IPS-20b (cell line): ENCODE measurements at regions not wholly inside any gene's neighbourhood (a gene's known extent, or its start where the extent isn't known, plus 50 kb on each side); places are given as distances from the start of the nearest gene placed in this dataset.

Experiments used
- H3K27ac ChIP-seq: one replicate; pipeline ENCODE4 v1.5.1; 2013; ENCODE audit warnings: low read length
- H3K27me3 ChIP-seq: 2 replicates; pipeline ENCODE4 v1.6.1; 2013; ENCODE audit warnings: mild to moderate bottlenecking, low read length, inconsistent platforms; ENCODE audit not compliant: insufficient read depth
- H3K36me3 ChIP-seq: 2 replicates; pipeline ENCODE4 v1.6.1; 2013; ENCODE audit warnings: low read depth, mild to moderate bottlenecking, inconsistent platforms, low read length, moderate library complexity; ENCODE audit not compliant: insufficient read depth
- H3K4me1 ChIP-seq: 2 replicates; pipeline ENCODE4 v1.6.1; 2013; ENCODE audit warnings: mild to moderate bottlenecking, control low read depth, inconsistent platforms, low read length, moderate library complexity; ENCODE audit not compliant: insufficient read depth
- H3K4me3 ChIP-seq: 2 replicates; pipeline ENCODE4 v1.5.1; 2013; ENCODE audit warnings: mild to moderate bottlenecking, low read length, inconsistent platforms
- H3K9ac ChIP-seq: 2 replicates; pipeline ENCODE4 v1.6.1; 2013; ENCODE audit warnings: low read depth, mild to moderate bottlenecking, inconsistent platforms, low read length, moderate library complexity
- H3K9me3 ChIP-seq: 2 replicates; pipeline ENCODE4 v1.6.1; 2013; ENCODE audit warnings: mild to moderate bottlenecking, low read depth, low read length, inconsistent platforms; ENCODE audit not compliant: insufficient read depth

DNA sequence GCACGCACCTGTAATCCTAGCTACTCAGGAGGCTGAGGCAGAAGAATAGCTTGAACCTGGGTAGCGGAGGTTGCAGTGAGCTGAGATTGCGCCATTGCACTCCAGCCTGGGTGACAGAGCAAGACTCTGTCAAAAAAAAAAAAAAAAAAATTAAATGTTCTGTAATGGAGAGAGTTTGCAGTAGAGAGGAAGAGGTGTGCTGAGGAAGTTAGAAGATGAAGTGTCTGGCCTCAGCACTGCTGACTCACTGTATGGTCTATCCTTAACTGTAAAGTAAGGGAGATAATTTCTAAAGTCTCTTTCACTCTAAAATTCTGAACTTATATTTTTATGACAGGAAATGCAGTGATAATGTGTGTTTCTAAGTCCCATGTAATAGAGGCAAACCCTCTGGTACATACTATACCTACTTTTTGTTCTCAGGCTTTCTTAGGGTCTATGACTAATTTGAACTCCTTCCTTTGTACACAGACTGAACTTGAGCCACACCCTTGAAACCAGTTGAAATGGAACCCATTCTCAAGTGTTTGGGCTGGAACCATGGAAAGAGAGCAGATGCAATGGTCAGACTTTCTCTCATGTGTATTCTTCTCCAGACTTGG lies 278.1 kb upstream of the FAR2 start:
- H3K27ac ChIP-seq: no peak overlapping the region
- no peaks in the 10 kb centered on the region for H3K9me3 ChIP-seq
- peaks cover 35% of the 10 kb centered on the region; the same call in 1 of the 2 replicates for H3K27me3 ChIP-seq
- H3K9ac ChIP-seq: no peak overlapping the region
- peaks cover 4% of the 10 kb centered on the region; the same call in 1 of the 2 replicates for H3K4me1 ChIP-seq
- H3K4me3 ChIP-seq: no peak overlapping the region
- no peaks in the 10 kb centered on the region for H3K36me3 ChIP-seq

DNA sequence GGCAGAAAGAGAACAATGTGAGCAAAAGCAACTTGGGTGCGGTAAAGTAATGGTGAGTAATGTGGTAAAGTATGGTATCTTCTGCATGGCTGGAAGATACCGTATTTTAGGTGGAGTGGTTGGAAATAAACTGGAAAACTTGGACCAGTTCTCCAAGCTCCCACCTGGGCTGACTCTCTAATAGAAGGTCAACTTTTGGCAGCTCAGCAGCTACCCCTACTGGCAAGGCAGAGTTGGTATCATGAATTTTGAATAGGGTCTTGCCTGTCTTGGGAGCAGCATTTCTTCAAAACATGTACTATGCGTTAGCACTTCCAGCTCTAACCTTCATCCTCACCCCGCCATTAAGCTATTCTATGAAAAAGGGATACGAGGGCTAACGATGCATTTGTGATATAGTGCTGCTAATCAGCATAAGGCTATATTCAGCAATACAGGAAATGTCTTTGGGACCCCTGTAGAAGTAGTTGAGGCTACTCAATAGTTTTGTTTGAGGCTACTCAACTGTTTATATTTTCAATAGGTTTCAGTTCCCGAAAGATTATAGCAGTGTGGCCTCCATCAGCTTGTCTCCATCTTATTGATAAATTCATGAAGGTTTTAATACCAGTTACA lies 276.3 kb upstream of the FAR2 start:
- H3K36me3 ChIP-seq: no peaks in the 10 kb centered on the region
- H3K27ac ChIP-seq: no peak overlapping the region

DNA sequence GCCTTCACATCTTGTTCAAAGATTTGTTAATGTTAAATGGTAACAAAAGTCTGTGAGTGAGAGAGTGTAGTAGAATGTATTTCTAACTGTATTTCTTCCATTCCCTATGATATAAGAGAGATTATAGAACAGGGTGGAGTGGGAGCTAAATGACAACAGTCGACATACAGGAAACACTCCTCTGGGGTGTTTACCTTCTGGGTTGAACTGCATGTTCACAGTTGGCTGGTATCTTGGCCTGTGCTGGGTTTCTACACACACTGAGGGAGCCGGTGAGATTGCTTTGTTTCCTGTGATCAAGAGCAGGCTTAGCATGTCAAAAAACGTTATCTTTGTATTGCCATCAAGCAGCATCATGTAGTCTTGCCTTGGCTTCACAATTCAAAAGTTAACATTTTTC lies 274.3 kb upstream of the FAR2 start:
- H3K27me3 ChIP-seq: peaks cover 6% of the 10 kb centered on the region; the same call in 1 of the 2 replicates
- H3K4me1 ChIP-seq: no peaks in the 10 kb centered on the region
- H3K4me3 ChIP-seq: no peak overlapping the region
- H3K9ac ChIP-seq: no peak overlapping the region
- H3K36me3 ChIP-seq: no peaks in the 10 kb centered on the region
- no peaks in the 10 kb centered on the region for H3K9me3 ChIP-seq
- no peak overlapping the region for H3K27ac ChIP-seq

More for the DNA sequence above, 276.3 kb upstream of the FAR2 start:
- Histone ChIP-seq H3K9me3 (no peaks in the 10 kb centered on the region), H3K4me1 (peaks cover 4% of the 10 kb centered on the region; the same call in 1 of the 2 replicates), H3K9ac (no peak overlapping the region), H3K27me3 (peaks cover 23% of the 10 kb centered on the region; the same call in 1 of the 2 replicates), H3K4me3 (no peak overlapping the region)

DNA sequence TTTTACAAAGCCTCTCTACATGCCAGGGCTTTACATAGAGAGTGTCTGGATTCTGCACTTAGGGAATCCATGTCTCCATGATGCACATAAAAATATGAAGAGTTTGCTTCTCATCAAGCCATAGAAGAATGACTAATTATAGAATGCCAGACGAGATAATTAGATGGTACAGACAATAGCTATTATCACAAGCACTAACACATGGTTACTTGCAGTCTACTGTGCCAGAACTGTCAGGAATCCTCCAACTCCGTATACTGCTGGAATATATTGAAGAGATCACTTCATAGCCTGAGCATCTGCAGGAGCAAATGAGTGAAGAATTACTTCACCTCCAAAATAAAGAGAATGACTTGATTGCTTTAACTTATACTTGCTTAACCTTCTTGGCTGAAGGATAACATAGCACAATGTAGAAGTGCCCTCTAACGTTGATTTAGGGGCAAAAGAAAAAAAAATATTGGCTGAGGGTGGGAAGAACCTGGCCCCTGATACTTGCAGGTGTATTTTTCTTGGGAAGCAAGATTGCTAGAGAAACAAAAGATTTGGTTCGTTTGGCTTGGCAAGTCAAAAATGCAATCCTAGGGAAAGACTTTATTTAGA lies 272.8 kb upstream of the FAR2 start:
- Histone ChIP-seq H3K27me3 (no peaks in the 10 kb centered on the region), H3K4me3 (no peak overlapping the region), H3K9me3 (no peaks in the 10 kb centered on the region), H3K4me1 (no peaks in the 10 kb centered on the region), H3K27ac (no peak overlapping the region), H3K36me3 (no peaks in the 10 kb centered on the region), H3K9ac (no peak overlapping the region)

DNA sequence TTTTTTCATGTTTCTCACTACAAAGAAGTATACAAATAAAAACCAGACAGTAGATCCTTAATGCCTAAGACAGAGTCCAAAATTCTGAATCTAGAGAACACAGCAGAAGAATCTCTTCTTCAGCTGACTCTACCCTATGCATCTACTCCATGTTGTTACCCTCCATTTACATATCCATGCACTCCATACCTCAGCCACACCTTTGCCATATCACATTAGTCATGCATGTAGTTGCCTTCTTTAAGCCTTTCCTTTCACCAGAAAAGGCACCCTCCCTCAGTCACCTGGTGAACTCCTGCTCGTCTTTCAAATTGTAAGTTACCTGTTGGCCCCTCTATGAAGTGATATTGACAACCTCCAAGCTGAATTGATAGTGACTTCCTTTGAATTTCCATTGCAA lies 271.2 kb upstream of the FAR2 start:
- H3K27me3 ChIP-seq: no peaks in the 10 kb centered on the region
- H3K4me1 ChIP-seq: no peaks in the 10 kb centered on the region
- no peak overlapping the region for H3K4me3 ChIP-seq
- no peaks in the 10 kb centered on the region for H3K9me3 ChIP-seq
- H3K27ac ChIP-seq: no peak overlapping the region
- no peaks in the 10 kb centered on the region for H3K36me3 ChIP-seq
- no peak overlapping the region for H3K9ac ChIP-seq

DNA sequence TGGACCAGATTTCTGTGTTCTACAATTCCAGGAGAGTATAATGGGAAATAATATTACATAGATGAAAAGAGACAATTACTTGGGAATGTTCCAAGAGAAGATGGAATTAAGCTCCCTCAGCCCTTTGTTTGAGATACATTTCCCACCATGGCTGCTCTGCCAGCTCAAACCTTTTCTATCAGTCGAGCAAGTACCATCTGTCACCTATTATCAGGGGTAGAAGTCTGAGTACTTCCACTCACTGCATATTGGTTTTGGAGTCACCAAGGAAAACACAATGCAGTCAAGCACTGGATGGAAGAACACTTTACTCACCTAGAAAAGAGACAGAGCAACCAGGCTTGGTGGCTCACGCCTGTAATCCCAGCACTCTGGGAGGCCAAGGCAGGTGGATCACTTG lies 270.4 kb upstream of the FAR2 start:
- no peaks in the 10 kb centered on the region for H3K9me3 ChIP-seq
- H3K9ac ChIP-seq: no peak overlapping the region
- no peak overlapping the region for H3K4me3 ChIP-seq
- H3K27me3 ChIP-seq: no peaks in the 10 kb centered on the region
- no peak overlapping the region for H3K27ac ChIP-seq
- no peaks in the 10 kb centered on the region for H3K4me1 ChIP-seq
- H3K36me3 ChIP-seq: no peaks in the 10 kb centered on the region

DNA sequence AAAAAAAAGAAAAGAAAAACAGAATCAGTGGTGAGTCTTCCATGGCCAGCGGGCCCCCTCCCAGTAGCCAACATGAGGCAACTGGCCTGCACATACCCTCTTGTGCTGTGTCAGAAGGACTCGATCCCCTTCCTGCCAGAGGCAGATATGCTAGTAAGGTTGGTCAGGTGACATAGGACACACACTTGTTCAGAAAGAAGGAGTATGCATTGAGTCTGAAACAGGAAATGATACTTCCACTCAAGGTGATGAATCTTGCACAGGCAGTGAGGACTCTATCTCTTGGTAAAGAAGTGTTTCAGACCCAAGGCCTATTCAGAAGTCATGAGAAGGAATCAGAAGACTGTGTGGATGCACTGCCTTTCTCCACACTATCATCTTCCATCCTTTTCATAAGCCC lies 269.7 kb upstream of the FAR2 start:
- Histone ChIP-seq H3K36me3 (no peaks in the 10 kb centered on the region), H3K9ac (no peak overlapping the region), H3K27ac (no peak overlapping the region), H3K9me3 (no peaks in the 10 kb centered on the region), H3K4me1 (no peaks in the 10 kb centered on the region), H3K27me3 (no peaks in the 10 kb centered on the region), H3K4me3 (no peak overlapping the region)

DNA sequence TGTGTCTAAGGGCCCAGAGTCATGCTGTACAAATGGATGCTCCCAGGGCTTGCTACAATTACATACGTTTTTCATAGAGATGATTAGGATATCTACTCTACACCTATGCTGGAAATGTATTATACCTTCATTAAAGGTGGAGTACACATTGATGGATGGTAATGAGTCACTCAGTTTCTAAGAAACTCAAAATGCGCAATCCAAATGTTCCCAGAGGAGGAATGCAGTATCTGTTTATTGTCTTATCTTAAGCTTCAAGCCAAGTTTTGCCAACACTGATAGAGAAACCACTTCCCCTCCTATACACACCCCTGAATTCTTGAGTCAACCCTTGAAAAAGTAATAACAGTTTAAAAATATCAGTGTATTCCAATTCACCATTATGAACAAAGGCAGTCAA lies 266.6 kb upstream of the FAR2 start:
- Histone ChIP-seq H3K9me3 (no peaks in the 10 kb centered on the region), H3K27ac (no peak overlapping the region), H3K4me1 (no peaks in the 10 kb centered on the region), H3K36me3 (no peaks in the 10 kb centered on the region), H3K9ac (no peak overlapping the region), H3K4me3 (no peak overlapping the region), H3K27me3 (no peaks in the 10 kb centered on the region)

DNA sequence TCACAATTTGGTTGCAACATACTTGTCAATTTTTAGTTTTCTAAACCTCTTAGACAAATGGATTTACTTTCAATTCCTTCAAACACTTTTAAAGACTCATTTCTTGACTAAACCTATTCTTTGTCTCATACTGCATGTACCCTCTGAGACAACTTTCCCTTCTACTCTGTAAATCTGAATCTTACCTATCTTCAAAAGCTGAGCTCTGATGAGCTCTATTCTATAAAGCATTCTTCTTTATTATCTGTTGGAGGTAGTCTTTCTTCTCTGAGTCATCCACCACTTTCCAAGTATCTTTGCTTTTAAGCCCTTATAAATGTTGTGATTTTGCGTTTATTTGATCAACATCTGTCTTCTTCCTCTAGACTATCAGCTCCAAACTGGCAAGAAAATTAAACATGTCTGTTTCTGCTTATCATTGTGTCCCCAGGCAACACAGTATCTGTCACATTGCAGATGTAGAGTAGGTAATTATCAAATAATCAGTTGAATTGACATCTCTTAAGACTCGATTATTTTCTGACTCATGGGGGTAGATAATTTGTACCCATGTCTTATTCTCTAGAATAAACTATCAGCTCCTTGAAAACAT lies 265.6 kb upstream of the FAR2 start:
- H3K27me3 ChIP-seq: no peaks in the 10 kb centered on the region
- no peaks in the 10 kb centered on the region for H3K9me3 ChIP-seq
- no peak overlapping the region for H3K27ac ChIP-seq
- H3K36me3 ChIP-seq: no peaks in the 10 kb centered on the region
- H3K4me3 ChIP-seq: no peak overlapping the region
- H3K4me1 ChIP-seq: no peaks in the 10 kb centered on the region
- no peak overlapping the region for H3K9ac ChIP-seq

DNA sequence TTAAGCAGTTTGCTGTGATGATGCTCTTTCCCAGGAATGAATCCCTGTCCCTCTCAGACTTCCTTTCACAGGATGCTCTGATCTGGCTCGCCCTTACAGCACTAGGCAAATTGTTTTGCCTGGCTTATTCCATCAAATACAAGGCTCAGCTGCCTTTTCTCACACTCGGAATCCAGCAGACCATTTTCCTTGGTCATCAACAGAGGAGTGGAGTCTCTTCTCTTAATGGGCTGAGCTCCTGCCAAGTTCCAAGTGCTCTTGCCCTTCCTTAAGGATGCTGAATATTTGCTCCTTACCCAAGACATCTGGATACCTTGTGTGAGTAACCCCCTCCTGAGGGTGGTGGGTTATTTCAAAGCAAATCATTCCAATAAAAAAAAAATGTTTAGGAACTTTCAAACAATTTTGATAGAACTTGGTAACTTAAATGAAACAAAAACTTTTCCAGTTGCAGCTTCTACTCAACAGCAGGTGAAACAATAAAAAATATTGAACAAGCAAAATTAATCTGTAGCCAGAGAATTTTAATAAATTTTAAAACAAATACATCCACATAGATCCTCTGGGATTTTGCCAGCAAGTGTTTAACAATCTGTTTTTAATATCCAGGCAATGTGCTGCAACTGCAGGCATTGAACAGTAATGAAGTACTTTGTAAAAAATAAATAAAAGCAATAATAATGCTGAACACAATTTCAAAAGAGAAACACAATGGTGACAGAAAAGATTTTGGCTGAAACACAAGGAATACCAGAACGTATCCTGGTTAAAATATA lies 264.0 kb upstream of the FAR2 start:
- Histone ChIP-seq H3K4me3 (no peak overlapping the region), H3K36me3 (no peaks in the 10 kb centered on the region), H3K27ac (no peak overlapping the region), H3K9me3 (no peaks in the 10 kb centered on the region), H3K4me1 (no peaks in the 10 kb centered on the region), H3K27me3 (no peaks in the 10 kb centered on the region), H3K9ac (no peak overlapping the region)

DNA sequence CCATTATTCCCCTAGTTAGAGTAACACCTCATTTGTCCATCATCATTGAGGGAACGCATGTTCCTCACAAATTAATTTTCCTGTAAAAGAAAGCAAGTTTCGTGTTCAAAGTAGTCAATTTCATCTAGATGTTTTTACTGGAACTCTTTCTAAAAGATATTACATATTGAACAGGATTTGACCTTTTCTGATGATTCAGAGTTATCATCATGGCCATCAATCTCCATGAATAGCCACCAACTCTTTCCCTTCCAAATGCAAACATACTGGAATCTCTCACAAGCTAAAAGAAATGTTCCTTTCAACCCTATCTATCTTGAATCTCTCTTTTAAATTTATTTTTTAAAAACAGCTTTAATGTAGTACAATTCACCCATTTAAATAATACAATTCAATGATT lies 263.1 kb upstream of the FAR2 start:
- no peaks in the 10 kb centered on the region for H3K4me1 ChIP-seq
- no peak overlapping the region for H3K27ac ChIP-seq
- H3K27me3 ChIP-seq: no peaks in the 10 kb centered on the region
- H3K4me3 ChIP-seq: no peak overlapping the region
- H3K9ac ChIP-seq: no peak overlapping the region
- H3K36me3 ChIP-seq: no peaks in the 10 kb centered on the region
- H3K9me3 ChIP-seq: no peaks in the 10 kb centered on the region
